Calu3 (cell line): ENCODE measurements at regions not wholly inside any gene's neighbourhood (a gene's known extent, or its start where the extent isn't known, plus 50 kb on each side); places are given as distances from the start of the nearest gene placed in this dataset.
"Not testable (repeated sequence)": the region's sequence is repeated elsewhere in the genome, so short reads cannot be mapped to it uniquely, and the experiment has no call there.

Experiments used
- BruUV-seq: library from RNA; stranded (reverse); fragments of 400-500 nt; replicated peaks from 2 replicates; lab custom pipeline; 2021; lab: Mats Ljungman, UMichigan
- CTCF ChIA-PET: fragments of 300-600 bp; sonication (Branson Sonifier 250); formaldehyde crosslinking; loops from one replicate; lab custom pipeline; 2022; ENCODE audit warnings: antibody characterized with exemption; lab: Charles Lee
- DNase-seq: peaks from one replicate; pipeline ENCODE4 v3.0.0; 2022
- H3K27ac Mint-ChIP-seq: one replicate; pipeline ENCODE4 v1.8.0; 2022; ENCODE audit warnings: mixed read lengths; ENCODE audit not compliant: unreplicated experiment
- H3K27me3 Mint-ChIP-seq: one replicate; pipeline ENCODE4 v1.8.0; 2022; ENCODE audit warnings: mixed read lengths; ENCODE audit not compliant: unreplicated experiment
- H3K36me3 Mint-ChIP-seq: one replicate; pipeline ENCODE4 v1.8.0; 2022; ENCODE audit warnings: mild to moderate bottlenecking, moderate library complexity, mixed read lengths; ENCODE audit not compliant: insufficient read depth, unreplicated experiment
- H3K4me1 Mint-ChIP-seq: one replicate; pipeline ENCODE4 v1.8.0; 2022; ENCODE audit warnings: mild to moderate bottlenecking, low read depth, mixed read lengths; ENCODE audit not compliant: unreplicated experiment
- H3K4me3 Mint-ChIP-seq: one replicate; pipeline ENCODE4 v1.8.0; 2022; ENCODE audit warnings: mild to moderate bottlenecking, low read depth, moderate library complexity, mixed read lengths; ENCODE audit not compliant: unreplicated experiment
- H3K9me3 Mint-ChIP-seq: one replicate; pipeline ENCODE4 v1.8.0; 2022; ENCODE audit warnings: low read depth, mixed read lengths; ENCODE audit not compliant: unreplicated experiment
- intact Hi-C: fragments of 100-400 bp; cut with micrococcal nuclease; formaldehyde crosslinking; loops from one replicate; pipeline ENCODE4 v1.10.0; 2022; ENCODE audit not compliant: unreplicated experiment
- TF ChIP-seq, protein P1 (sequence below): fragments of 200-600 bp; IDR thresholded peaks from one replicate; pipeline ENCODE4 v1.8.0; 2022; ENCODE audit warnings: antibody characterized with exemption; ENCODE audit not compliant: unreplicated experiment

DNA sequence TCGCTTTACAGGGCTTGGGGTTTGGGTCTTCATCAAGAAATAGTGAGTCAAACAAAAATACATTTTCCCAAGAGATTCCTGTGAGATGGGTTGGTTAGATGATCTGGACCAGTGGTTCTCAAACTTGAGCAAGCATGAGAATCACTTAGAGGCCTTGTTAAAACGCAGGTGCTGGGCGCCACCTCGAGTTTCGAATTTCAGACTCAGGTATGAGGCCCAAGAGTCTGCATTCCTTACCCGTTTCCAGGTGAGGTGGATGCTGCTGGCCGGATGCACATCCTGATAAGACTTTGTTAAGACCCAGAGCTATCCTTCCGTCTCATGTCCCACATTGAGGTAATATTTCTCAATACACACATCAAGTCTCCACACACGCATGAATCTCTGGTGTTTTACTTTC, 707.8 kb upstream of the SALL3 start:
- no peak for DNase-seq
- Mint-ChIP-seq H3K27ac (no peak overlapping the region), H3K4me1 (no peaks in the 10 kb centered on the region), H3K27me3 (no peaks in the 10 kb centered on the region), H3K9me3 (peaks cover 17% of the 10 kb centered on the region), H3K4me3 (no peak overlapping the region), H3K36me3 (no peaks in the 10 kb centered on the region)
- BruUV-seq = no TSS peak
- TF ChIP-seq, protein P1, sequence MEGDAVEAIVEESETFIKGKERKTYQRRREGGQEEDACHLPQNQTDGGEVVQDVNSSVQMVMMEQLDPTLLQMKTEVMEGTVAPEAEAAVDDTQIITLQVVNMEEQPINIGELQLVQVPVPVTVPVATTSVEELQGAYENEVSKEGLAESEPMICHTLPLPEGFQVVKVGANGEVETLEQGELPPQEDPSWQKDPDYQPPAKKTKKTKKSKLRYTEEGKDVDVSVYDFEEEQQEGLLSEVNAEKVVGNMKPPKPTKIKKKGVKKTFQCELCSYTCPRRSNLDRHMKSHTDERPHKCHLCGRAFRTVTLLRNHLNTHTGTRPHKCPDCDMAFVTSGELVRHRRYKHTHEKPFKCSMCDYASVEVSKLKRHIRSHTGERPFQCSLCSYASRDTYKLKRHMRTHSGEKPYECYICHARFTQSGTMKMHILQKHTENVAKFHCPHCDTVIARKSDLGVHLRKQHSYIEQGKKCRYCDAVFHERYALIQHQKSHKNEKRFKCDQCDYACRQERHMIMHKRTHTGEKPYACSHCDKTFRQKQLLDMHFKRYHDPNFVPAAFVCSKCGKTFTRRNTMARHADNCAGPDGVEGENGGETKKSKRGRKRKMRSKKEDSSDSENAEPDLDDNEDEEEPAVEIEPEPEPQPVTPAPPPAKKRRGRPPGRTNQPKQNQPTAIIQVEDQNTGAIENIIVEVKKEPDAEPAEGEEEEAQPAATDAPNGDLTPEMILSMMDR = no peak
- CTCF ChIA-PET = no interaction called here
- intact Hi-C loops = no loop called here

DNA sequence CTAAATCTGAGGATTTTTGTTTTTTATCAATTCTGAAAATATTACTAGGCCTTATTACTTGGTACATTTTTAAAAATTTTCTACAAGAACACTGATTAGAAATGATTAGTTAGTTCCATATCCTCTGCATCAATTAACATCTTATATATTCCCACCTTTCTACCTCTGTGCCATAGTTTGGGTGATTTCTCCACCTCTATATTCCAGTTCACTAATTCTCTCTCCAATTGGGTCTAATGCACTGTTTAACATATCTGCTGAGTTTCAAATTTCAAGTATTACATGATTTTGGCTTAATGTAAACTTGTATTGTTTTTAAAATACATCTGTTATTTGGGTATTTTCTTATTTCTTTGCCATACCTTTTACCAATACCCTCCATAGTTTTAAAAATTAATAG, 705.7 kb upstream of the SALL3 start:
- CTCF ChIA-PET = no interaction called here
- H3K27me3 Mint-ChIP-seq = no peaks in the 10 kb centered on the region
- TF ChIP-seq, protein P1 = no peak
- intact Hi-C loops = no loop called here
- H3K9me3 Mint-ChIP-seq = peaks cover 14% of the 10 kb centered on the region
- H3K4me3 Mint-ChIP-seq = no peak overlapping the region
- H3K27ac Mint-ChIP-seq = no peak overlapping the region
- no peaks in the 10 kb centered on the region for H3K4me1 Mint-ChIP-seq
- no peak for DNase-seq
- no peaks in the 10 kb centered on the region for H3K36me3 Mint-ChIP-seq
- BruUV-seq = no TSS peak

DNA sequence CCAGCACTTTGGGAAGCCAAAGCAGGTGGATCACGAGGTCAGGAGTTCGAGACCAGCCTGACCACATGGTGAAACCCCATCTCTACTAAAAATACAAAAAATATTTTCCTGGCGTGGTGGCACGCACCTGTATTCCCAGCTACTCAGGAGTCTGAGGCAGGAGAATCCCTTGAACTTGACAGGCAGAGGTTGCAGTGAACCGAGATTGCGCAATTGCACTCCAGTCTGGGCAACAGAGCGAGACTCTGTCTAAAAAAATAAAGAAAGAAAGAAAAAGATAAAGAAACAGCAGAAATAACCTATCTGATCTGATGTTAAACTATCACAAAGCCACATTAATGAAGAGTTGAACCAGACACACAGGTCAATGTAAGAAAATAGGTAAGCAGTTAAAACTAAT, 696.2 kb upstream of the SALL3 start:
- H3K4me1 Mint-ChIP-seq, H3K27me3 Mint-ChIP-seq, H3K36me3 Mint-ChIP-seq, H3K4me3 Mint-ChIP-seq, CTCF ChIA-PET, DNase-seq, H3K27ac Mint-ChIP-seq, BruUV-seq, intact Hi-C loops: not testable (repeated sequence)
- peaks cover 25% of the 10 kb centered on the region for H3K9me3 Mint-ChIP-seq

DNA sequence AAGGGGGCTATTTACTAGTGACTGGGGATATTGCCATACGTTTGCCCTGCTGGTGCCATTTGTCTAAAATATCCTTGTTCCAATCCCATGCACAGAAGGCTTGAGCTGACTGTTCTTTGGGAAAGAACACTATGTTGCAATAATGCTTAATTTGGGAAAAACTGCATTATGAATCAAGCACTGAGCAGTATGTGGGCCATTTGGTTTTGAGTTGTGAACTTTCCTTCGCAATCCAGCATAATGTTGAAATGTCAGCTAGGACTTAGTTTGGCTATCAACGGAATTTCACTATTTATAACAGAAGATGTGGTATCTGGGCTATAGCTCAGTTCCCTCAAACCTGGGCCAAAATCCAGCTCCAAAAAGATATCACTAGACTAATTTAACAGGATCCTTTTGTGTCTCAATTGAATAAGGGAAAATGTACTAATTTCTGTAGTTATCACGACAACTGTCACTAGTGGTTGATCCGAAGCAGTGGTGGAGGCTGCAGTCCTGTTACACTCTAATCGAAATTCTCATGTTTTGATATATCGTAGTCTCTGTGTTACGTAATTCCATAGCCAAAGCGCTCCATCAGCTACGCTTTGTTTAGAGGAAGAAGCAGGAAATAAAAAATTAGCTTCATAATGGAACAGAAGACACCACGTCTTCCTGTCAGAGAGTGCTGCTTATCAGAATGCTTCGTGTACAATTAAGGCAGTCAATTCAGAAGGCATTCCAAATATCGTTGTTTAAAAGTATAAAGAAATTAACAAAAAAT, 686.8 kb upstream of the SALL3 start:
- Mint-ChIP-seq H3K27ac (no peak overlapping the region), H3K9me3 (peaks cover 19% of the 10 kb centered on the region), H3K4me3 (no peak overlapping the region), H3K36me3 (no peaks in the 10 kb centered on the region), H3K27me3 (no peaks in the 10 kb centered on the region), H3K4me1 (no peaks in the 10 kb centered on the region)
- intact Hi-C loops = no loop called here
- BruUV-seq = no TSS peak
- CTCF ChIA-PET = no interaction called here
- DNase-seq = no peak
- TF ChIP-seq, protein P1 = no peak

DNA sequence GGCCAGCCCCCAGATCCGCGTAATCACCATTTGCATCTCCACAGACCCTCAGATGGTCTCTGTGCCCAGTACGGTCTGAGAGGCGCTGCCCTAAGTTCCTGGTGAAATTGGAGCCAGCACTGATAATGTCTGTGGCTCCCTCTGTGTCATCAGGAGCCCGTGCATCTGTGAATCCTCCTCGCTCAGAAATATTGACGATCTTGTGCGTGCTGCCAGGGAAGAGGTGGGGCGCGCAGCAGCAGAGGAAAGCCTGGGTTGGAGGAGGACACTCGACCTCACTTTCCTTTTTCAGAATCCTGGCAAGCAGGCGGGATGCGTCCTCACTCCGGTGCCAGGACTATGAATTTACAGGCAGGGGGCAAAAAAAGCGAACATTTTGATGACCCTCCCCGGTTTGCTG, 686.1 kb upstream of the SALL3 start:
- TF ChIP-seq, protein P1 = no peak
- Mint-ChIP-seq H3K36me3 (no peaks in the 10 kb centered on the region), H3K9me3 (peaks cover 20% of the 10 kb centered on the region), H3K27ac (no peak overlapping the region), H3K27me3 (no peaks in the 10 kb centered on the region), H3K4me3 (no peak overlapping the region), H3K4me1 (no peaks in the 10 kb centered on the region)
- no peak for DNase-seq
- CTCF ChIA-PET = no interaction called here
- BruUV-seq = no TSS peak
- intact Hi-C loops = no loop called here
